Subcutaneous abdominal adipose tissue (tissue), 5 donors: ENCODE measurements at regions not wholly inside any gene's neighbourhood (a gene's known extent, or its start where the extent isn't known, plus 50 kb on each side); places are given as distances from the start of the nearest gene placed in this dataset.

Experiments
- H3K27ac ChIP-seq: one replicate; pipeline ENCODE4 v1.7.0; 2013; ENCODE audit warnings: low read depth, mild to moderate bottlenecking, inconsistent platforms, low read length, moderate library complexity
- H3K27me3 ChIP-seq, 5 donors: one replicate each; pipeline ENCODE4 v1.7.0; 2013; ENCODE audit warnings: low read length in 5 of 5, inconsistent platforms in 1 of 5; ENCODE audit not compliant: control insufficient read depth in 5 of 5, insufficient read depth in 4 of 5
- H3K36me3 ChIP-seq, 5 donors: one replicate each; pipeline ENCODE4 v1.7.0; 2013; ENCODE audit warnings: low read length in 5 of 5; ENCODE audit not compliant: control insufficient read depth in 5 of 5, insufficient read depth in 5 of 5
- H3K4me1 ChIP-seq, 5 donors: one replicate each; pipeline ENCODE4 v1.7.0; 2013; ENCODE audit warnings: low read length in 5 of 5, mild to moderate bottlenecking in 3 of 5, moderate library complexity in 1 of 5; ENCODE audit not compliant: control insufficient read depth in 5 of 5, insufficient read depth in 5 of 5
- H3K4me3 ChIP-seq, 5 donors: one replicate each; pipeline ENCODE4 v1.7.0; 2013; ENCODE audit warnings: low read length in 5 of 5, low read depth in 1 of 5
- H3K9ac ChIP-seq, 5 donors: one replicate each; pipeline ENCODE4 v1.7.0; 2013; ENCODE audit warnings: low read length in 5 of 5, mild to moderate bottlenecking in 4 of 5, moderate library complexity in 3 of 5
- H3K9me3 ChIP-seq, 5 donors: one replicate each; pipeline ENCODE4 v1.7.0; 2013; ENCODE audit warnings: low read length in 5 of 5; ENCODE audit not compliant: control insufficient read depth in 5 of 5
- donor health status: healthy.
- donor health status: healthy.
- donor health status: healthy.
- donor health status: healthy.
- donor health status: healthy.

DNA sequence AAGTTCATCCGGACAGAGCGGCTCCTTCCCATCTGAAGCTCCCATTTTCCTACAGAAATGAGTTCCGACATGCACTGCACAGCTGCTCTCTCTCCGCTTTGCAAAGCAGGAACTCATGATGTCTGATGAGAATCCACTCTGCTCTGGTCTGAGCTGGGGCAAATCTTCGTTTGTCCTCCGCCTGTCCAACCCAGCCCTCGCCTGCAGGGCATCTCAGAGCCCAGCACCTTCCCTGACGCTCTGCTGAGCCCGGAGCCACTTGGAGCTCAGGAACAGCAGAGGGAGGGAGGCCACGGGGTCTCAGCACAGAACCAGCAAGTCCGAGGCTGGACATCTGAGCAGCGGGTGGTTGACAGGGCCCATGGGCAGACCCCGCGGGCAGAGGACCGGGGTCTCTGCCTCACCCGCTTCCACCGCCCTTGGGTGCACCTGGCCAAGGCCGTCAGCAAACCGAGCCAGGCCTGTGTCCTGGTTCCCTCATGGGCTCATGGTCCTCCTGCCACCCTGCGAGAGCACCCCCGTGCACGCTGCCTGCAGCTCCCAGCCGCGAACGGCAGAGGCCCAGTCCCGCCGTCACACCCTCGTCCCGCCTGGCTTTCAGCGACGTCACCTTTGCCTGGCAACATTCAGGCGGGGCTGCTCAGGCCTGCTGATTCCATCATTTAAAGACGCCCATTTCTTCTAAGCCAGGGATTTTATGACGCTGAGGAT lies 78.5 kb upstream of the BHLHE23 start:
- Histone ChIP-seq H3K4me3 (no peak overlapping the region), H3K36me3 (no peaks in the 10 kb centered on the region), H3K9me3 (peaks cover 0 to 11% (median 4%) of the 10 kb centered on the region in 5 donors), H3K4me1 (no peaks in the 10 kb centered on the region), H3K27me3 (peaks cover 26 to 63% (median 43%) of the 10 kb centered on the region in 5 donors), H3K9ac (no peak overlapping the region), H3K27ac (no peak overlapping the region)

DNA sequence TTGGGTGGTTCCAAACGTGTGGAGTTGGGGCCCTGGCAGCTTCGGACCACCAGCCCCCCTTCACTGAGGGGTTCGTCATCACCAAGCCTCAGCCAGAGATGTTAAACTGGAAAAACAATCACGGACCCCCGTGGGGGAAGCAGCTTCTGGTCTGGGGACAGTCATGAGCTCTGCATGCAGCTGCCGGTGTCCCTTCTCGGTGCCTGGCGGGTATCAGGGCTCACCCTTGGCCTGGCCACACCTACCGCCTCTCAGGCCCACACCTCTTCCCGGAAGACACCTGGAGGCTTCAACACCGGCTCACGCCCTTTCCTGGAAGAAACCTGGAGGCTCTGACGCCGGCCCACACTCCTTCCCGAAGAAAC lies 77.8 kb upstream of the BHLHE23 start:
- H3K27me3 ChIP-seq, result peaks cover 19 to 62% (median 44%) of the 10 kb centered on the region in 5 donors
- no peaks in the 10 kb centered on the region for H3K4me1 ChIP-seq
- H3K4me3 ChIP-seq, result no peak overlapping the region
- no peak overlapping the region for H3K9ac ChIP-seq
- no peak overlapping the region for H3K27ac ChIP-seq
- peaks cover 0 to 15% (median 10%) of the 10 kb centered on the region in 5 donors for H3K9me3 ChIP-seq
- no peaks in the 10 kb centered on the region for H3K36me3 ChIP-seq

DNA sequence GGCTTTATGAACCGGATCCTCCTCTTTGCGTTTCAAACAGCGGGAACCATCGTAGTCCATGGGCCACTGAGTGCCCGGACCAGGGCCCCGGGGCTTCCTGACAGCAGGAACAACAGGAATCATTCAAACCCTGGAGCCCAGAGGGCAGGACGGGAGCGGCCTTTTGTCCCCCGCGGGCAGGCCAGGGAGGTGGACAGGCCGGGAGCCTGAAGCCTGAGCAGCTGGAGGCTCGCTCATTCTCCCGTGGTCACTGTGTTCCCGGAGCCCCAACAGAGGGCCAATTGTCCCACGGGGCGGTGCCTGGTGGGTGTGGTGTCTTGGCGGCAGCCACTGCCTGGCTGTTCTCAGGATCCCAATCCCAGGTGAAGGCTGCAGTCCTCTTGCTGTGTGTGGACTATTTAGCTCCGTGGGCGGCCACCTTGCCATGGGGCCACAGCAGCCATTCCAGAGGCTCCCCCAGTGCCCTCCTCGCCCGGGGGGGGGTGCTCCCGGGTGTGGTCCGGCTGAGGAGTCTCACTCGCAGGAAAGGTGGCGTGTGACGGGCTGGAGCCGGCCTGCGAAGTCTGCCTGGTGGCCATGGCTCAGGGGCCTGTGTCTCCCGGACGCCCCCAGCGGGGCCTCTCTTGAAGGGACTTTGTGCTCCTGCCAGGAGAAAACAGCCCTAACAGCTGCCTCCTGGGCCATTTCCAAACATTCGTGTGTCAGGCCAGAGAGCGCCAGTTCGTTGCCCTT lies 77.2 kb upstream of the BHLHE23 start:
- Histone ChIP-seq H3K9me3 (peaks cover 0 to 18% (median 12%) of the 10 kb centered on the region in 5 donors), H3K27me3 (peaks cover 14 to 58% (median 42%) of the 10 kb centered on the region in 5 donors), H3K9ac (no peak overlapping the region), H3K4me3 (no peak overlapping the region), H3K36me3 (no peaks in the 10 kb centered on the region), H3K4me1 (no peaks in the 10 kb centered on the region), H3K27ac (no peak overlapping the region)

DNA sequence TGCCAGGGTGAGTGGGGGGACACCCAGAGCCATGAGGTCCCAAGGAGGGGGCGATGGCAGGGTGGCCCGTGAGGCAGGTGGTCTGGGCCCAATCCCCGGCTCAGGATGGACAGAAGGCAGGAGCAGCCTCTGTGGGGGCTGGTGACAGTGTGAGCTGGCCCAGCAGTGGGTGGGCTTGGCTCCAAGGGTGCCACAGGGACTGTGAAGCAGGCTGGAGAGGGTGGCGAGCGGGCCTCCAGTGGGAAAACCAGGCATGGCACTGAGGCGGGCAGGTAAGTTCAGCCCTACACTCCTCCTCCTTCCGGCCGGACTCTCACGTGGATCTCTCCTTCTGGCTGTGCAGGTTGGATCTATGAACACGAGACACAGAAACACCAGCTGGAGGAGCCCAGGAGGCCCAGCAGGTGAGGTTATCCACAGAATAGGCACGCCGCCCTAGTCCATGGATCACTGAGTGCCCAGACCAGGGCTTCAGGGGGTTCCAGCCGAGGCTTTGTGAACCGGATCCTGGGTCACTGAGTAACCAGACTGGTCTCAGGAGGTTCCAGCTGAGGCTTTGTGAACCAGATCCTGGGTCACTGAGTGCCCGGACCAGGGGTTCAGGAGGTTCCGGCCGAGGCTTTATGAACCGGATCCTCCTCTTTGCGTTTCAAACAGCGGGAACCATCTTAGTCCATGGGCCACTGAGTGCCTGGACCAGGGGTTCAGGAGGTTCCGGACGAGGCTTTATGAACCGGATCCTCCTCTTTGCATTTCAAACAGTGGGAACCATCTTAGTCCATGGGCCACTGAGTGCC lies 76.4 kb upstream of the BHLHE23 start:
- peaks cover 11 to 51% (median 40%) of the 10 kb centered on the region in 5 donors for H3K27me3 ChIP-seq
- no peaks in the 10 kb centered on the region for H3K4me1 ChIP-seq
- peaks cover 0 to 26% (median 15%) of the 10 kb centered on the region in 5 donors for H3K9me3 ChIP-seq
- H3K36me3 ChIP-seq, result no peaks in the 10 kb centered on the region
- no peak overlapping the region for H3K27ac ChIP-seq
- H3K9ac ChIP-seq, result no peak overlapping the region
- no peak overlapping the region for H3K4me3 ChIP-seq

DNA sequence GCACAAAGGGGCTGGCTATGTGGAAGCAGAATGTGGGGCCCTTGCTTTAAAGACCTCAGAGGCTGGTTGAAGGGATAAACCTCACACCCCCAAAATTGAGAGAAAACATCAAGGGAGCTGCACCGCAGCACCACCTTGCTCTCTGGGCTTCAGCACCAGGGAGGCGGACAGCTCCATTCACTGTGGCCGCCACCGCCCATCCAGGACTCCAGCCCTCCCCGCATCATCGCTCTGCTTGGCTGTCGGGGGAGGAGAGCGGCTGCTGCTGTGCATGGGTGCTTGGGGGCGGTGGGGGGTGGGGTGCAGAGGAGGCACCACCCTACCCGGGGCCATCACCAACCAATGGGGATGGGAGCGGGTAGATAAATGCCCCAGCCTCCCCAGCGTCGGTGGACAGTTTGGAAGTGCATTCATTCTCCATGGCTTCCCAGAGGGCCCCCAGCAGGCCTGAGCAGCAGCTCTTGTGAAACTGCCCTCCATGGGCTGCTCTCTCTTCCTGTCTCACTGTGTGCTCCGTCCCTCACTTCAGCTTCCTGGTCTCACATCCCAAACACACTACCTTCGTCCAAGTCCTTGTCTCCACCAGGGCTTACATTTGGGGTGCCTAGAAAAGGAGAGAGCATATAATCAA lies 75.7 kb upstream of the BHLHE23 start:
- H3K9me3 ChIP-seq, result peaks cover 2 to 33% (median 21%) of the 10 kb centered on the region in 5 donors
- H3K36me3 ChIP-seq, result no peaks in the 10 kb centered on the region
- no peak overlapping the region for H3K27ac ChIP-seq
- no peaks in the 10 kb centered on the region for H3K4me1 ChIP-seq
- no peak overlapping the region for H3K4me3 ChIP-seq
- no peak overlapping the region for H3K9ac ChIP-seq
- H3K27me3 ChIP-seq, result peaks cover 11 to 44% (median 34%) of the 10 kb centered on the region in 5 donors

DNA sequence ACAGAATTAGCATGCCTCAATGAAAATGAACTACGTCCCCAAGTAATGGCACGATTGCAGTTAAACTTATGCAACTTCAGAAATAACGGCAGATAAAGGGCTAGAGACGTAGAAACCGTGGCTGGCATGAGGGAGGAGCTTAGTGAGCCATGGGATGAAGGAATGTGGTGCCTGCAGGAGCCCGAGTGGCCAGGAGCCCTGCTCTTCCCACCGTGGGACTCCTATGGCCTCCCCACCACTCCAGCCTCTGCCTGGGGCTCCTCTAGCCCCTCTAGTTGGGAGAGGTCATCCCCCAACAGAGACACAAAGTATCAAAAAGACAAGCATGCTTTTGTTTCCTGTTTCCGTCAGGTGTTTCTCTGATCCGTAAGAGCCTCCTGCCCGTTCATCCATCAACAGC lies 75.1 kb upstream of the BHLHE23 start:
- H3K27me3 ChIP-seq, result peaks cover 8 to 39% (median 30%) of the 10 kb centered on the region in 5 donors

DNA sequence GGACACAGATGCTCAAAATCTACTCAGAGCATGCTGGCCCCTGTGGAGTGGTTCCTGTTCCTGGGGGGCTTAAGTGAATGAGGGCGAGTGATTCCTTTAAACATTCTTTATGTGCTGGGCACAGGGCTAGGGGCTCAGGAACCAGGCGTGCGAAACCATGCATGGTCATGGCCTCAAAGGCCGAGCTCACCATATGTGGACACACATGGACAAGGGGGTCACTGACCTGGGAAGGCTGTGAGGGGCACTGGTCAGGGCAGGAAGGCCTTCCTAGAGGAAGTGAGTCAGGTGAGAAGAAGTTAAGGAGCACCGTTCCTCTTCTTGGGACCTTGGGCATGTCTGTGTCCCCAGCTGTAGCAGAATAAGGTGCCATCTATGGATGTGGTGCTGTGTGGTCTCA lies 74.6 kb upstream of the BHLHE23 start:
- H3K27ac ChIP-seq, result no peak overlapping the region
- H3K9ac ChIP-seq, result no peak overlapping the region
- no peak overlapping the region for H3K4me3 ChIP-seq
- peaks cover 2 to 38% (median 22%) of the 10 kb centered on the region in 5 donors for H3K9me3 ChIP-seq
- H3K4me1 ChIP-seq, result no peaks in the 10 kb centered on the region
- H3K27me3 ChIP-seq, result peaks cover 8 to 35% (median 29%) of the 10 kb centered on the region in 5 donors
- no peaks in the 10 kb centered on the region for H3K36me3 ChIP-seq

More for the DNA sequence above, 75.1 kb upstream of the BHLHE23 start:
- Histone ChIP-seq H3K9ac (no peak overlapping the region), H3K27ac (no peak overlapping the region), H3K36me3 (no peaks in the 10 kb centered on the region), H3K9me3 (peaks cover 2 to 38% (median 21%) of the 10 kb centered on the region in 5 donors), H3K4me3 (no peak overlapping the region), H3K4me1 (no peaks in the 10 kb centered on the region)

DNA sequence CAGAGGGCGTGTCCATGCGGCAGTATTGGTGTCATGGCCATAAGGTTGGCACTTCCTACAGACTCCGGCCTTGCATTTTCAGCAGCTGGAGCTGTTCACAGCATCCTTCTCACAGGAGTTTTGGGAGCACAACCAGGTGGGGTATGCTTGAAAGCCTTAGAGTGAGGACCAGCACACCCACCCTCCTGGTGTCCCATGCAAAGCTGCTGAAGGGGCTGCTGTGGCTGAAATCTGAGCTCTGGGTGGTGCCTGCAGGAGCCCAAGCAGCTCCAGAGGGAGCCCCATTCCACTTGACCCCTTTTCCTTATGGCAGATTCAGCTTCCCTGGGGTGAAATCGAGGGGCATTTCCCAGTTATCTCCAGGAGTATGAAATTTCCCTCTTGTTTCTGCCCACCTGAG lies 74.0 kb upstream of the BHLHE23 start:
- peaks cover 2 to 42% (median 25%) of the 10 kb centered on the region in 5 donors for H3K9me3 ChIP-seq
- peaks cover 8 to 35% (median 29%) of the 10 kb centered on the region in 5 donors for H3K27me3 ChIP-seq
- no peaks in the 10 kb centered on the region for H3K36me3 ChIP-seq
- H3K4me3 ChIP-seq, result no peak overlapping the region
- no peaks in the 10 kb centered on the region for H3K4me1 ChIP-seq
- no peak overlapping the region for H3K27ac ChIP-seq
- H3K9ac ChIP-seq, result no peak overlapping the region

DNA sequence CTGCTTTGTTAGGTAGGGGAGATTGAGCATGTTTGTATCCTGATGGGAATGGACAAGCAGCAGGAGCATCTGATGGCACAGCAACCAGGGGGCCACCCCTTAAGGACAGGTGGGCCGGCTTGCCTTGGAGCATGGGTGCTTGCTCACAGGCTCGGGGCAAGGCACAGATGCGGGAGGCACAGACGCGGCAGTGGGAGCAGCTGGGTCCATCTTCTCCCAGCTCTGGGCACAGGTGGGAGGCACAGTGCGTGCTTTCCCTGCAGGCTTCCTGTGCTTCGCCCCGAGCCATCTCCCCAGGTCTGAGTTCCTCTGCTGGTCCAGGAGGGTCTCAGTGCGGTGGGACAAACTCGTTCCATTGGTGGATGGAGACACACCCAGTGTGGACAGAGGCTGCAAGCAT lies 73.6 kb upstream of the BHLHE23 start:
- no peaks in the 10 kb centered on the region for H3K4me1 ChIP-seq
- H3K27me3 ChIP-seq, result peaks cover 8 to 34% (median 26%) of the 10 kb centered on the region in 5 donors
- H3K9me3 ChIP-seq, result peaks cover 3 to 42% (median 25%) of the 10 kb centered on the region in 5 donors
- no peak overlapping the region for H3K9ac ChIP-seq
- H3K27ac ChIP-seq, result no peak overlapping the region
- H3K4me3 ChIP-seq, result no peak overlapping the region
- H3K36me3 ChIP-seq, result no peaks in the 10 kb centered on the region
